Middle frontal gyrus (tissue), 1 donor: ENCODE measurements at regions not wholly inside any gene's neighbourhood (a gene's known extent, or its start where the extent isn't known, plus 50 kb on each side); places are given as distances from the start of the nearest gene placed in this dataset.

Source experiments
- DNase-seq: peaks from one replicate; pipeline ENCODE4 v3.0.0-alpha.2; 2015; ENCODE audit warnings: low spot score; ENCODE audit errors: extremely low spot score

GRCh38 chr14:36465178-36465577 is 54.9 kb downstream of the NKX2-1 start:
- no peak for DNase-seq

GRCh38 chr14:36462890-36463289 is 57.1 kb downstream of the NKX2-1 start:
- no peak for DNase-seq

GRCh38 chr14:36455241-36455627 is 64.8 kb downstream of the NKX2-1 start:
- no peak for DNase-seq

GRCh38 chr14:36454599-36455240 is 65.3 kb downstream of the NKX2-1 start:
- DNase-seq = no peak

GRCh38 chr14:36452860-36453259 is 67.2 kb downstream of the NKX2-1 start:
- no peak for DNase-seq

- DNase-seq = no peak
These were observed 68.5 kb downstream of the NKX2-1 start for GRCh38 chr14:36451310-36452065.

DNA sequence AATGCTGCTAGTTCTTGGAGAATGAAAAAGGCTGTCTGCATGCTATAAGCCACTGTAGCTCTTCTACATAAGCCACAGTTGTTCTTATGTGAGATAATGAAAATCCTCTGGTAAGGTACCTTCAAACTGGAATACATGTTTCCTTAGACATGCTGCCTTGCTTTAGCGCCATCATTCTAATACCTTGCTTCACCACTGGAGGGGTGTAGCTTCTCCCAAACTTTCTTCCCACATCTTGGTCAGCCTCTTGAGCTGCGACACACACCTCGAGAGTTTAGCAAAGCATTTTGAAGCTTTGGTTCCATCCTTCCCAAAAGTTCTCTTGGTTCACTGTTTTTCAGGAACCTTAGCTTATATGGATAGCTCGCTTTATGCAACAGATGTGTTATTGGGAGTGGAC is 69.5 kb downstream of the NKX2-1 start:
- DNase-seq = no peak

DNA sequence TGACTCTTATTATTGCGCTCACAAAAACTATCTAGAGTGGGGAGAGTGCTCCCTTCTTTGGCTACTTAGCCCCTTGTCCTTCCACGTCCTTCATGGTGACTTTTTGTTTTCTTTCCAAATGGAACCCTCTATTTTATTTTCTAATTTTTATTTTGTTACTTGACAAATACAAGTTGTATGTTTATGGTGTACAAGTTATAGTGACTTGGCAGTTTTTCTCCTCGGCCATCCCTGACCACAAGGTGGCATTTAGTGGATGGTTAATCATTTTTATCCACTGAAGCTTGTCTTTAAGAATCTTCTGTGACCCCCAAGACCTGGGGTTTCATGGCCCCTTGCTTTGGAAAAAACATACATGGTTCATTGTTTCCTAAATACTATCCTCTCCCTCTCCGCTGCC is 70.1 kb downstream of the NKX2-1 start:
- no peak for DNase-seq

GRCh38 chr14:36443374-36443773 is 76.7 kb downstream of the NKX2-1 start:
- DNase-seq = no peak

- no peak for DNase-seq
These were observed 77.2 kb downstream of the NKX2-1 start for GRCh38 chr14:36442824-36443241.

DNA sequence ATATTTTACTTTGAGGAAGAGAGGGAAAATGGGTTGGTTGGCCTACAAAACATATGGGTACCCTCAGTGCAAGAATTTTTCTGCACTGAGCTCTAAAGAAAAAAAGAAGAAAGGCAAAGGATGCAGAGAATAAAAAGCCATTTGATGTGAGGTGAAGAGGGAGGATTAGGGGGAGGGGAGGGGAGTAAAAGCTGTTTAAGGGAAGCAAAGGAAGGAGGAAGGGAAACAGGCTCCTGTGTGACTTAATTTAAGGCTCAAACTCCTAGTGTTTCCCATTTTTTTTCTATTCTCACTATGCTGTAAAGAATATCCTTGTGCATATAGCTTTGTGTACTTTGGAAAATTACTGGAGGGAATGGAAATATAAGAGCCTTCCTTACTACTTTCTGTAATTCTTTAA is 78.7 kb downstream of the NKX2-1 start:
- DNase-seq = no peak

GRCh38 chr14:36439766-36440165 is 80.3 kb downstream of the NKX2-1 start:
- DNase-seq = no peak

- no peak for DNase-seq
These were observed 81.1 kb downstream of the NKX2-1 start for GRCh38 chr14:36438883-36439282.

GRCh38 chr14:36430662-36431084 is 89.4 kb downstream of the NKX2-1 start:
- DNase-seq = no peak

GRCh38 chr14:36430169-36430568 is 89.9 kb downstream of the NKX2-1 start:
- DNase-seq = no peak

- DNase-seq = no peak
These were observed 90.3 kb downstream of the NKX2-1 start for GRCh38 chr14:36429692-36430091.

GRCh38 chr14:36428350-36428749 is 91.7 kb downstream of the NKX2-1 start:
- DNase-seq = no peak

GRCh38 chr14:36426836-36427235 is 93.2 kb downstream of the NKX2-1 start:
- DNase-seq = no peak

- DNase-seq = no peak
These were observed 93.9 kb downstream of the NKX2-1 start for GRCh38 chr14:36426113-36426512.

GRCh38 chr14:36424478-36425102 is 95.4 kb downstream of the NKX2-1 start:
- DNase-seq = no peak

- no peak for DNase-seq
These were observed 96.6 kb downstream of the NKX2-1 start for GRCh38 chr14:36423430-36423829.

DNA sequence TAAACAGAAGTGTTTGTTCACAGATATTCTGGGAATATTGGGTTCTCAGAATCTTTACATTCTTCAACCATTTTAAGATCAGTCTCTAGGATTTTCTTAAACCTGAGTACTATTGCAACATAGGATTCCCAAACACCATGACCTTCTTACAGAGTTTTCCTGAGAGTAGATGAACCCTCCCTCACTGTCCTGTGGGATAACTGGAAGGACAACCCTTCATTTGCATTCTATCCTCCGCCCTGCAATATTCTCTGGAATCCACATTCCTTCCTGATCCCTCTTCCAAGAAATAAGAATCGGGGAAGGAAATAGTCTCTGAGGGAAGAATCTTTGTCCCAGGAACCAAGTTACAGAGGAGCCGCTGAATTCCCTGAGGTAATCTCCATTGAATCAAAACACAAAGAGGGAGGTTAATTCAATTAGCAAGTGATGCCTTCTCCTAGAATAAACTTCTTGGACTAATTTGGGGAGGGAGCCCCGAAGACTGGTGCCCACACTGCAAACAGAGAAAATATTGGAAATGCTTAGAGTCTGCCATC is 99.8 kb upstream of the MBIP start:
- DNase-seq = no peak
